ENCODE measurements at regions not wholly inside any gene's neighbourhood (a gene's known extent, or its start where the extent isn't known, plus 50 kb on each side); places are given as distances from the start of the nearest gene placed in this dataset.

GRCh38 chr3:4021162-4021561, 221.9 kb downstream of the LRRN1 start:
- H3K4me1 ChIP-seq (ENCODE audit: control insufficient read depth, insufficient read depth, low read length), result no peaks in the 10 kb centered on the region
- no peak overlapping the region for H3K27ac ChIP-seq (ENCODE audit: low read depth, low read length)
- H3K36me3 ChIP-seq (ENCODE audit: control insufficient read depth, insufficient read depth, low read length), result no peaks in the 10 kb centered on the region
- H3K27me3 ChIP-seq (ENCODE audit: control insufficient read depth, insufficient read depth, low read length), result 0 out of 2 replicates have a peak, but pooled peaks cover 4% of the 10 kb centered on the region
- H3K9me3 ChIP-seq (ENCODE audit: control insufficient read depth, insufficient read depth, low read depth, low read length), result no peaks in the 10 kb centered on the region; the same call in 1 of the 2 replicates
- no peak overlapping the region for H3K9ac ChIP-seq (ENCODE audit: low read length)
- H3K4me3 ChIP-seq (ENCODE audit: low read depth, low read length), result no peak overlapping the region

GRCh38 chr3:4029135-4029534, 229.9 kb downstream of the LRRN1 start:
- peaks cover 4% of the 10 kb centered on the region; the same call in 1 of the 2 replicates for H3K27me3 ChIP-seq (ENCODE audit: control insufficient read depth, insufficient read depth, low read length)
- H3K9me3 ChIP-seq (ENCODE audit: control insufficient read depth, insufficient read depth, low read depth, low read length), result no peaks in the 10 kb centered on the region
- no peak overlapping the region for H3K27ac ChIP-seq (ENCODE audit: low read depth, low read length)
- no peak overlapping the region for H3K9ac ChIP-seq (ENCODE audit: low read length)
- H3K4me1 ChIP-seq (ENCODE audit: control insufficient read depth, insufficient read depth, low read length), result no peaks in the 10 kb centered on the region
- H3K4me3 ChIP-seq (ENCODE audit: low read depth, low read length), result no peak overlapping the region
- H3K36me3 ChIP-seq (ENCODE audit: control insufficient read depth, insufficient read depth, low read length), result no peaks in the 10 kb centered on the region

- Histone ChIP-seq H3K4me3 (ENCODE audit: low read depth, low read length) (no peak overlapping the region), H3K9me3 (ENCODE audit: control insufficient read depth, insufficient read depth, low read depth, low read length) (no peaks in the 10 kb centered on the region), H3K27me3 (ENCODE audit: control insufficient read depth, insufficient read depth, low read length) (no peaks in the 10 kb centered on the region; the same call in 1 of the 2 replicates), H3K36me3 (ENCODE audit: control insufficient read depth, insufficient read depth, low read length) (no peaks in the 10 kb centered on the region), H3K27ac (ENCODE audit: low read depth, low read length) (no peak overlapping the region), H3K9ac (ENCODE audit: low read length) (no peak overlapping the region), H3K4me1 (ENCODE audit: control insufficient read depth, insufficient read depth, low read length) (no peaks in the 10 kb centered on the region)
Observed at GRCh38 chr3:4030624-4031023, 231.4 kb downstream of the LRRN1 start.

- Histone ChIP-seq H3K27me3 (ENCODE audit: control insufficient read depth, insufficient read depth, low read length) (no peaks in the 10 kb centered on the region; the same call in 1 of the 2 replicates), H3K9ac (ENCODE audit: low read length) (no peak overlapping the region), H3K9me3 (ENCODE audit: control insufficient read depth, insufficient read depth, low read depth, low read length) (no peaks in the 10 kb centered on the region), H3K4me3 (ENCODE audit: low read depth, low read length) (no peak overlapping the region), H3K27ac (ENCODE audit: low read depth, low read length) (no peak overlapping the region), H3K4me1 (ENCODE audit: control insufficient read depth, insufficient read depth, low read length) (no peaks in the 10 kb centered on the region), H3K36me3 (ENCODE audit: control insufficient read depth, insufficient read depth, low read length) (no peaks in the 10 kb centered on the region)
Observed at GRCh38 chr3:4033296-4033695, 234.1 kb downstream of the LRRN1 start.

GRCh38 chr3:4036046-4036445, 236.8 kb downstream of the LRRN1 start:
- H3K27ac ChIP-seq (ENCODE audit: low read depth, low read length), result no peak overlapping the region
- H3K9ac ChIP-seq (ENCODE audit: low read length), result no peak overlapping the region
- no peaks in the 10 kb centered on the region for H3K4me1 ChIP-seq (ENCODE audit: control insufficient read depth, insufficient read depth, low read length)

GRCh38 chr3:4038351-4038750, 239.1 kb downstream of the LRRN1 start:
- Histone ChIP-seq H3K36me3 (ENCODE audit: control insufficient read depth, insufficient read depth, low read length) (no peaks in the 10 kb centered on the region), H3K27ac (ENCODE audit: low read depth, low read length) (no peak overlapping the region), H3K4me3 (ENCODE audit: low read depth, low read length) (no peak overlapping the region), H3K27me3 (ENCODE audit: control insufficient read depth, insufficient read depth, low read length) (no peaks in the 10 kb centered on the region), H3K4me1 (ENCODE audit: control insufficient read depth, insufficient read depth, low read length) (no peaks in the 10 kb centered on the region), H3K9ac (ENCODE audit: low read length) (no peak overlapping the region), H3K9me3 (ENCODE audit: control insufficient read depth, insufficient read depth, low read depth, low read length) (no peaks in the 10 kb centered on the region)

More at GRCh38 chr3:4036046-4036445, 236.8 kb downstream of the LRRN1 start:
- H3K9me3 ChIP-seq (ENCODE audit: control insufficient read depth, insufficient read depth, low read depth, low read length), result no peaks in the 10 kb centered on the region
- no peak overlapping the region for H3K4me3 ChIP-seq (ENCODE audit: low read depth, low read length)
- H3K27me3 ChIP-seq (ENCODE audit: control insufficient read depth, insufficient read depth, low read length), result no peaks in the 10 kb centered on the region
- H3K36me3 ChIP-seq (ENCODE audit: control insufficient read depth, insufficient read depth, low read length), result no peaks in the 10 kb centered on the region

- Histone ChIP-seq H3K36me3 (ENCODE audit: control insufficient read depth, insufficient read depth, low read length) (no peaks in the 10 kb centered on the region), H3K4me1 (ENCODE audit: control insufficient read depth, insufficient read depth, low read length) (no peaks in the 10 kb centered on the region), H3K9ac (ENCODE audit: low read length) (no peak overlapping the region), H3K27ac (ENCODE audit: low read depth, low read length) (no peak overlapping the region), H3K4me3 (ENCODE audit: low read depth, low read length) (no peak overlapping the region), H3K9me3 (ENCODE audit: control insufficient read depth, insufficient read depth, low read depth, low read length) (no peaks in the 10 kb centered on the region), H3K27me3 (ENCODE audit: control insufficient read depth, insufficient read depth, low read length) (no peaks in the 10 kb centered on the region)
Observed at GRCh38 chr3:4042070-4042469, 242.8 kb downstream of the LRRN1 start.

DNA sequence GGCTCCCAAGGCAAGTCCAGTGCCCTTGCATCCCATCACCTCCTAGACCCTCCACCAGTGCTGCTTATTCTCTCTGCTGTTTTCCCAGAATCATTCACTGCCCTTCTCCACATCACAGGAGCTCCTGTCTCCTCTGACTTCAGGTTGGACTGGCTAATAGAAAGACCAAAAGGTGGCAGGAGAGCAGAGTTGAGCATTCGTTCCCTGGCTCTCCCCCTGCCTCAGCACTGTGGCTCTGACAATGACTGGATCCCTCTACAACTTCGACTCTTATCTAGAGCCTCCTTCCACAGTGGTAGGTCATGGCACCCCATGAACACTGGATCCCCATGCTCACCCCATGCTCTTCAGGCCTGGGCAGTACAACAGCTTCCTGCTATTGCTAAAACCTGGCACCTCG, 243.6 kb downstream of the LRRN1 start:
- no peak overlapping the region for H3K27ac ChIP-seq (ENCODE audit: low read depth, low read length)

DNA sequence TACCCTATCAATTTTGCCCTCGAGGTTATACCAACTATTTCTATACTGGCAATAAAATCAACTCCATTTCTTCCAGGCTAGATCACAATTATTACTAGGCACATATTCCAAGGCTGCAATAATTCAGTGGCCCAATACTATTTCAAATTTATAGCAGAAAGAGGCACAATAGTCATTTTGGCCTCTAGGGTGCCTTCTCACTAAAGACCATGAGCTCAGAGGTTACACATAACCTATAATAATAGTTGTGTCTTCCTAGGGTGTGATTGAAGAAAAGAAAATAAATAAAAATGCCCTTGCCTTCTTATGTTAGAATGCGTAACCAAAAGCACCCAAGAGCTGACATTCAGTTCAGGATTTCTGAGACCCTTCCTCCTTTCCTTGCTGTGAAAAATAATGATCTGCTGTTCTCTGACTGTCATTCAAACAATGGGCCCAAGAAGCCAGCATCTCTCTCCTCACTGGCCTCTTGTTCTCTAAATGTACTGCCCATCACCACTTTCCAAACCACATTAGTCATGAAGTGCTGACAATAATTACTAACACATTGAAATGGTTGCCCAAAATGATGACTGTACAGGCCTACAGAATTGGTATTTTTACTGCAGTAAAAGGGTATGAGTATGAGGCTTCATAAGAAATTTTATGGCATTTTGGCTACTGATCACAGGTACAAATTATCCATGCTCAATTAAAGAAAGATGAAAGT, 244.8 kb downstream of the LRRN1 start:
- H3K27me3 ChIP-seq (ENCODE audit: control insufficient read depth, insufficient read depth, low read length), result no peaks in the 10 kb centered on the region
- no peak overlapping the region for H3K4me3 ChIP-seq (ENCODE audit: low read depth, low read length)
- H3K4me1 ChIP-seq (ENCODE audit: control insufficient read depth, insufficient read depth, low read length), result no peaks in the 10 kb centered on the region
- H3K9ac ChIP-seq (ENCODE audit: low read length), result no peak overlapping the region
- H3K9me3 ChIP-seq (ENCODE audit: control insufficient read depth, insufficient read depth, low read depth, low read length), result no peaks in the 10 kb centered on the region
- no peaks in the 10 kb centered on the region for H3K36me3 ChIP-seq (ENCODE audit: control insufficient read depth, insufficient read depth, low read length)
- no peak overlapping the region for H3K27ac ChIP-seq (ENCODE audit: low read depth, low read length)

More for the DNA sequence above, 243.6 kb downstream of the LRRN1 start:
- Histone ChIP-seq H3K4me1 (ENCODE audit: control insufficient read depth, insufficient read depth, low read length) (no peaks in the 10 kb centered on the region), H3K36me3 (ENCODE audit: control insufficient read depth, insufficient read depth, low read length) (no peaks in the 10 kb centered on the region), H3K27me3 (ENCODE audit: control insufficient read depth, insufficient read depth, low read length) (no peaks in the 10 kb centered on the region), H3K4me3 (ENCODE audit: low read depth, low read length) (no peak overlapping the region), H3K9ac (ENCODE audit: low read length) (no peak overlapping the region), H3K9me3 (ENCODE audit: control insufficient read depth, insufficient read depth, low read depth, low read length) (no peaks in the 10 kb centered on the region)

DNA sequence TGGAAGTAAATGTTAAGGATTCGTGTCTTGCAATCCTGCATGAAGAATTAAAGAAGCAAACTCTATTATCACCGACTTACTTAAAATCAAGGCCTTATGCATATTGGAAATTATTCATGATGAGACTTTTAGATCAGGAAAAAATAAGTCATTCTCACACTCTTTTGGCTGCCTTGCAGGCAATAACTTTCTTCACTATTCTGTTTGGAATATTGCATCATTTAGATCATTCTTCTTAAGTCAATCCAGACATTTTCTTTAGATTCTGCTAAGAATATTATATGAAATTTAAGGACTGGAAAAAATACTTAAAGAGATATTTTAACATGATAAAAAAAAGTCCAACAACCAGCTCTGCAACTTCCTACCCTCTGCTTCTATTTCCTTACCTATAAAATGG, 245.4 kb downstream of the LRRN1 start:
- Histone ChIP-seq H3K9ac (ENCODE audit: low read length) (no peak overlapping the region), H3K4me1 (ENCODE audit: control insufficient read depth, insufficient read depth, low read length) (no peaks in the 10 kb centered on the region), H3K9me3 (ENCODE audit: control insufficient read depth, insufficient read depth, low read depth, low read length) (no peaks in the 10 kb centered on the region), H3K27me3 (ENCODE audit: control insufficient read depth, insufficient read depth, low read length) (no peaks in the 10 kb centered on the region), H3K36me3 (ENCODE audit: control insufficient read depth, insufficient read depth, low read length) (no peaks in the 10 kb centered on the region), H3K4me3 (ENCODE audit: low read depth, low read length) (no peak overlapping the region), H3K27ac (ENCODE audit: low read depth, low read length) (no peak overlapping the region)

- Histone ChIP-seq H3K9me3 (ENCODE audit: control insufficient read depth, insufficient read depth, low read depth, low read length) (0 out of 2 replicates have a peak, but pooled peaks cover 2% of the 10 kb centered on the region), H3K9ac (ENCODE audit: low read length) (no peak overlapping the region), H3K27me3 (ENCODE audit: control insufficient read depth, insufficient read depth, low read length) (no peaks in the 10 kb centered on the region), H3K36me3 (ENCODE audit: control insufficient read depth, insufficient read depth, low read length) (no peaks in the 10 kb centered on the region), H3K4me3 (ENCODE audit: low read depth, low read length) (no peak overlapping the region), H3K4me1 (ENCODE audit: control insufficient read depth, insufficient read depth, low read length) (no peaks in the 10 kb centered on the region), H3K27ac (ENCODE audit: low read depth, low read length) (no peak overlapping the region)
Observed at GRCh38 chr3:4045756-4046155, 246.5 kb downstream of the LRRN1 start.
